ENCODE measurements at regions not wholly inside any gene's neighbourhood (a gene's known extent, or its start where the extent isn't known, plus 50 kb on each side); places are given as distances from the start of the nearest gene placed in this dataset.

DNA sequence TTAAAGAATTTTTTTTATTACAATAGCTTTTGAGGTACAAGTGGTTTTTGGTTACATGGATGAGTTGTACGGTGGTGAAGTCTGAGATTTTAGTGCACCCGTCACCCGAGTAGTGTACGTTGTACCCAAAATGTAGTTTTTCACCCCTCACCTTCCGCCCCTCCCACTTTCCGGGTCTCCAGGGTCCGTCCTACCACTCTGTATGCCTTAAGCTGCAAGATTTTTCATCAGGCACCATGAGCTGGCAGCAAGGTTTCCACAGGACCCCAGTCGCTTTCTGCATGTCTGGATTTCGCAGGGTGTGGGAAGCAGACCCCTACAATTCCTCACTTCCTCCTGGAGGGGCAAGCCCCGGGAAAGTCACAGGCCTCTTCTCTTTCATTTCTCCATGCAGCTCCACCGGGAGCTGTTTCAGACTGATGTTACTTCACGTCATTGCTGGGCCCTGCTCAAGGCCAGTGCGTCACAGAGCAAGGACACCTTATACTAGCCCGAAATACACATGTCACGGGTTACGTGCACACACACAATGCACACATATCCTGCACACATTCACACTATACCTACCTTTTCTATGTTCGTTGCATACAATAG, 179.1 kb downstream of the ZFP36L2 start:
- H3K9me3 Mint-ChIP-seq = no peaks in the 10 kb centered on the region
- H3K27me3 Mint-ChIP-seq = peaks cover 3% of the 10 kb centered on the region
- peaks cover 33% of the 10 kb centered on the region for H3K4me1 Mint-ChIP-seq (ENCODE audit: low read depth)
- H3K4me3 Mint-ChIP-seq = no peak overlapping the region
- H3K27ac Mint-ChIP-seq = peak overlapping the region; percentile 50
- H3K36me3 Mint-ChIP-seq (ENCODE audit: low read depth) = no peaks in the 10 kb centered on the region

DNA sequence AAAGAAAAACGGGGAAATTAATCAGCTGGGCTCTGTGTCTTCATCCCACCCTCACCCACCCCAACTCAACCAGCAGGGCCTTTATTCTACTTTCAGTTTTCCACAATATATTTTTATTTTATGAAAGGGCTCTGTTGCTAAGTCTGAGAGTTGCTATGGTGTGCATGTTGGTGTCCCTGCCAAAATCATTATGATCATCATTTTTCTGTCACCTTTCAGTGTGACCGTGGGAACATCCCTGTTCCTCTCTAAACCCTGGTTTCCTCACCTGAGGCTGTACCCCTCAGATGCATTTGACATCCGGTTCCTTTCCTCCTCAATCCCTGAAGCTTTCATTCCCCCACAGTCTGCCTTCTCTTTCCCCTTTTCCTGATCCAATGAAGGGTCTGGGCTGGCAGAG, 180.5 kb downstream of the ZFP36L2 start:
- H3K4me3 Mint-ChIP-seq = no peak overlapping the region
- H3K36me3 Mint-ChIP-seq (ENCODE audit: low read depth) = no peaks in the 10 kb centered on the region
- no peaks in the 10 kb centered on the region for H3K9me3 Mint-ChIP-seq
- peaks cover 20% of the 10 kb centered on the region for H3K4me1 Mint-ChIP-seq (ENCODE audit: low read depth)
- H3K27me3 Mint-ChIP-seq = no peaks in the 10 kb centered on the region
- no peak overlapping the region for H3K27ac Mint-ChIP-seq

DNA sequence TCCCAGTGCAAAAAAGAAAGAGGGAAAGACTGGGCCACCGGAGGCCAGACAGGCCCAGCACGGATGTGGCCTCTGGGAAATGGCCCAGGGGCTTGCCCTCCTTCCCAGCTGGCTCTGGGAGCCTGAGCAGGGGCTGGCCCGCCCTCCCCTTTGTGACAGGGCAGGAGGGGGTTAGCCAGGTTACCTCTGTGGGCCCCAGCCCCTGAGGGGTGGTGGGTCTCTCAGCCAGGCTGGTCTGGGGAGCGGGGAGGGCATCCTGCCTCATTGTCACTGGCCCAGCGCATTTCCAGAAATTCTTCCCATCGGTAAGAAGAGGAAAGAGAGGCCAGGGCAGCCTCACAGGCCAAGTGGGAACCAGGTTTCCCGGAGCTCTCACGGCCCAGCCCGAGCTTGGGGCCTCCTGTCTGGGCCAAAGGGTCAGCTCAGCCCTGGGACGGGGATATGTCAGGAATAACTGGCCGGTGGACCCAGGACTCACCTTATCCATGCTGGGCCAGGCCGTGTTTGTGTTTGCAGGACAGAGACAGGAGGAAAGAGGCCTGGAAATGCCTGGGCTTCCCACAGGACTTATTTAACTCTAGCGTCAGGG, 182.2 kb downstream of the ZFP36L2 start:
- Mint-ChIP-seq H3K9me3 (no peaks in the 10 kb centered on the region), H3K4me3 (no peak overlapping the region), H3K27me3 (no peaks in the 10 kb centered on the region), H3K4me1 (ENCODE audit: low read depth) (peaks cover 22% of the 10 kb centered on the region), H3K36me3 (ENCODE audit: low read depth) (no peaks in the 10 kb centered on the region), H3K27ac (no peak overlapping the region)

DNA sequence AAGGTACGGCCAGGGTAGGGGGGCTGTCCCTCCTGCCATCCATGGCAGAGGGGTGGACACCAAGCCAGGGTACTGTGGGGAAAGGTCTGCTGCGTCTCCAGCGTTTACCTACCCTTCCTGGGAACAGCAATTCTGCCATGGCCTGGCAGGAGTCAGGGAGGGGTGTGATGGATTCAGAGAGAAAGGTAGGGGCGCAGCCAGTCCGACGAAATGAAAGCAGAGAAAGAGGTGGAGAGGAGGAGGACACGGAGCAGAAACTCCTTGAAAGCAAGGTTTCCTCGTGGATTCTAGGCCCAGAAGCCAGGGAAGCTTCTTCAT, 182.9 kb downstream of the ZFP36L2 start:
- no peaks in the 10 kb centered on the region for H3K9me3 Mint-ChIP-seq
- H3K27ac Mint-ChIP-seq = no peak overlapping the region
- no peaks in the 10 kb centered on the region for H3K27me3 Mint-ChIP-seq
- H3K4me1 Mint-ChIP-seq (ENCODE audit: low read depth) = peaks cover 22% of the 10 kb centered on the region
- no peak overlapping the region for H3K4me3 Mint-ChIP-seq
- no peaks in the 10 kb centered on the region for H3K36me3 Mint-ChIP-seq (ENCODE audit: low read depth)

DNA sequence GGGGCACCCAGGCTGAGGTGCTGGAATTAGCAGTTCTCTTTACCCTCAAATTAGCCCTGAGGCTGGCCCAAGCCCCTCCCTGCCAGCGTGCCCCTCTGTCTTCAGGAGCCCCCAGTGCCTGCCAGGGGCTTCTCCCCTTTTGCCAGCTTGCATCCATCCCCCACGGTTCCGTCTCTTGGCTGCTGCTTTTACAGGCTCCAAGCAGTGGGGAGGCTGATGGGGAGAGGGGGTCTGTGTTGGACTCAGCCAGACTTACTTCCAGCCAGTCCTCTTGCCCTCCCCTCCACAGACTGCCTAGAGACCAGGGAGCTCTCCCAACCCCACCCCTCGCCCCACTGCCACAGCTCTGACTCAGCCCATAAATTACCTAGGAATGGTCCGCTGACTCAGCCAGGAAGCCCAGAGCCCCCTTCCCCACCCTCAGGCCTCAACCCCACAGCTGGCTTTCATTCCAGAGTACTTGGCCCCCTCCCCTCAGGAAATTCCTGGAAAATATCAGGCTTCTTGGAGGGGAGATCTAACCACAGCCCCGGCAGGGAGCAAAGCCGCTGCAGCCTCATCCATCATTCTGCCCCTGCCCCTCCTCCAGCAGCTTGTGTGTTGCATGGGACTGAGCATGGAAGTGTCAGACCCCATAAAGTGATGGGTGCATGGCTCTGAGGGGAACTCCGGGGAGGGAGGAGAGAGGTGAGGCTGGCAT, 184.6 kb downstream of the ZFP36L2 start:
- Mint-ChIP-seq H3K27ac (no peak overlapping the region), H3K4me1 (ENCODE audit: low read depth) (peaks cover 14% of the 10 kb centered on the region), H3K27me3 (no peaks in the 10 kb centered on the region)

DNA sequence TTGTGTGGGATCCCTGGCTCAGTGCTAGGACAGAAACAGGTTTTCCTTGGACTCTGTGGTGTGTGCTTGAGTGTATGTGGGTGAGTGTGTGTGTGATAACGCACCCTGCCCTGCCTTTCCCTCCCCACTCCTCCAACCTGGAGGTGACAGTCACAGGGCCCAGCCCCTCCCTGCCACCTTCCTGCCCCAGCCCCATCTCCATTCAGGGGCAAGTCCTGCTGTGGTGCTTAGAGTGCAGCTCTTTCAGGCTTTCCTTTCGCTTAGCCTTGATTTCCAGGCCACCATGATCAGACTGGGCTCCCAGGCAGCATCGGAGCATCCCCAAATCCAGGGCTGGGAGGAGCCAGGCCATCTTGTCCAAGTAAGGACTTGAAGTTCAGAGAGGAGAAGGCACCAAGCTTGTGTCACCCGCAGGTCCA, 185.2 kb downstream of the ZFP36L2 start:
- H3K36me3 Mint-ChIP-seq (ENCODE audit: low read depth) = no peaks in the 10 kb centered on the region

More for the DNA sequence above, 184.6 kb downstream of the ZFP36L2 start:
- Mint-ChIP-seq H3K9me3 (no peaks in the 10 kb centered on the region), H3K4me3 (no peak overlapping the region), H3K36me3 (ENCODE audit: low read depth) (no peaks in the 10 kb centered on the region)

DNA sequence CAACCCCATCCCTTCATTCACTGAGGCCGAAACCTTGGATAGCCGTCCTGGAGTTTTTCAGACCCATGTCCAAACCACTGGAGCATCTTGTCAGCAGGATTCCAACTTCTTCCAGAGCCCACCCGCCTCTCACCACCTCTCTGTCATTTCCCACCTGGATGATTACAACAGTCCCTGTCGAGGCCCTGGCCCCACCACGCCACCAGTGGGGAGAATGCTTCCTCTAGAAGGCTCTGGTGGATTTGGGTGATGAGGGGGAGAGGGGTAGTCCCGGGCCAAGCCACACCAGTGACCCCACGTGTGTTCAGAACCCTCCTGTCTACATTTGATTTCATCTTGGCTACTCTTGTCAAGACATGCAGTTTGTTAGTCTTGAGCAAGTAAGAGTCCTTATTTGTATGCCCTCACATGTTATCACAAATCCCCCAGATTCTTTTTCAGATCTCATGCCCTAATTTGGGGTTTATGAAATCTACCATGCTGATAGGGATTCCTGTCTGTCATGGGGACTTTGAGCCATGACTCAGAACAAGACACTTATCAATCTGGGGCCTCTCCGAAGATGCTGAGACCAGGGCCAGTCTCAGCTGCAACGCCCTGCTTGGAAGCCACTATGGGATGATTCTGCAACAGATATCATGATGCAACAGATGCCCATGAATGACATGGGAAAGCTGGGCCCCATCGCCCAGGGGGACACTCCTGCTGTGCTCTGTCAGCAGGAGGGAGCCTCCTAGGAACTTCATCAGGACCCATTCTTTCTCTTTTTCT, 186.1 kb downstream of the ZFP36L2 start:
- H3K36me3 Mint-ChIP-seq (ENCODE audit: low read depth) = no peaks in the 10 kb centered on the region
- no peak overlapping the region for H3K27ac Mint-ChIP-seq
- H3K4me3 Mint-ChIP-seq = no peak overlapping the region
- H3K4me1 Mint-ChIP-seq (ENCODE audit: low read depth) = peaks cover 9% of the 10 kb centered on the region
- no peaks in the 10 kb centered on the region for H3K27me3 Mint-ChIP-seq
- H3K9me3 Mint-ChIP-seq = no peaks in the 10 kb centered on the region

More for the DNA sequence above, 185.2 kb downstream of the ZFP36L2 start:
- H3K4me3 Mint-ChIP-seq = no peak overlapping the region
- no peaks in the 10 kb centered on the region for H3K9me3 Mint-ChIP-seq
- H3K27ac Mint-ChIP-seq = no peak overlapping the region
- no peaks in the 10 kb centered on the region for H3K27me3 Mint-ChIP-seq
- peaks cover 9% of the 10 kb centered on the region for H3K4me1 Mint-ChIP-seq (ENCODE audit: low read depth)

DNA sequence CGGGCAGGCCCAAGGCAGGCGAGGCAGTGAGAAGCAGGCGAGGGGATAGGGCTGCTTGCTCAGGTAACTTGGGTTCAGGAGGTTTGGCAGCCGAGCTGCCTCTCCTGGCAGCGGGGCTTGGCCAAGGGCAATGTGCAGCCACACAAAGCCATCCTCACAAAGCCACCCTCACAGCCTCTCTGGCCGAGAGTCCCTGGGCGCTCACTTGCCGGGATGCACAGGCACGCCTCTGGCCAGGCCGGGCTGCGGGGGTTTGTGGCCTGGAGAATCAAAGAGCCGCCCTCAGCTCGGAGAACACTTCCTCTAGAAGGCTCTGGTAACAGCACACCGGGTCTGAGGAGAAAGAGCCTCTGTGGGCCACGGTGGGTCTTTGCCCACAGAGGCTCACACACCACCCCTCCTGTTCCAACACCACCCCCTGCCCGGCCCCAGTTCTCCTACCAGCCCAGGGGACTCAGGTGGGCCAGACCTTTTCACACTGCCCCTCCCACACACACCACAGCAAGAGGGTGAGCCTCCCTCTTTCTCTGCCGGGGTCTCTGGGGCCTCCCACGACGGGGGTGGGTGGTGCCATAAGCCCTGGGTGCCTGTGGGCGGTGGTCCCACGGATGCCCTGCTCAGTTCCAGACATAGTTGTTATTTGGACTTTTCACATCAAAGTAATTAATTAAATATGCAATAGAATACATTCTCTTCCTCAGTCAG, 186.9 kb downstream of the ZFP36L2 start:
- H3K4me3 Mint-ChIP-seq = no peak overlapping the region
- no peak overlapping the region for H3K27ac Mint-ChIP-seq
- H3K36me3 Mint-ChIP-seq (ENCODE audit: low read depth) = no peaks in the 10 kb centered on the region
- no peaks in the 10 kb centered on the region for H3K9me3 Mint-ChIP-seq
- no peaks in the 10 kb centered on the region for H3K27me3 Mint-ChIP-seq
- peaks cover 9% of the 10 kb centered on the region for H3K4me1 Mint-ChIP-seq (ENCODE audit: low read depth)

DNA sequence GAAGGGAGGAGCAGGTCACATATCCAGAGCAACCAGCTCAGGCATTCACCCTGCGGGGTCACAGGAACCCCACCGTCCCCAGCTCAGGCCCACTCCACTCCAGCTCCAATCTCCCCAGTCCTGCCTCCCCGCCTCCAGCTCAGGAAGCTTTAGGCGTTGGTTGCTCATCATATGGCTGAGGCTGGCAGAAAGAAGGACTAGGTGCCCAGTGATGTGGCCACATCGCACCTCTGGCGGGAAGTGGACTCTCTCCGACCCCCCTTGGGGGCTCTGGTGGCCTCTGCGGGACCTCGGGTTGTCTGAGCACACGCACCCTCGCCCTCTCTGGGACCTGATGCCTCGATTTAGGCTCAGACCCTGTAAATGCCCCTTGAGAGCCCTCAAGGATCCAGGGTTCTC, 187.7 kb downstream of the ZFP36L2 start:
- Mint-ChIP-seq H3K36me3 (ENCODE audit: low read depth) (no peaks in the 10 kb centered on the region), H3K27me3 (no peaks in the 10 kb centered on the region), H3K9me3 (no peaks in the 10 kb centered on the region), H3K4me3 (no peak overlapping the region), H3K4me1 (ENCODE audit: low read depth) (peaks cover 9% of the 10 kb centered on the region), H3K27ac (no peak overlapping the region)

DNA sequence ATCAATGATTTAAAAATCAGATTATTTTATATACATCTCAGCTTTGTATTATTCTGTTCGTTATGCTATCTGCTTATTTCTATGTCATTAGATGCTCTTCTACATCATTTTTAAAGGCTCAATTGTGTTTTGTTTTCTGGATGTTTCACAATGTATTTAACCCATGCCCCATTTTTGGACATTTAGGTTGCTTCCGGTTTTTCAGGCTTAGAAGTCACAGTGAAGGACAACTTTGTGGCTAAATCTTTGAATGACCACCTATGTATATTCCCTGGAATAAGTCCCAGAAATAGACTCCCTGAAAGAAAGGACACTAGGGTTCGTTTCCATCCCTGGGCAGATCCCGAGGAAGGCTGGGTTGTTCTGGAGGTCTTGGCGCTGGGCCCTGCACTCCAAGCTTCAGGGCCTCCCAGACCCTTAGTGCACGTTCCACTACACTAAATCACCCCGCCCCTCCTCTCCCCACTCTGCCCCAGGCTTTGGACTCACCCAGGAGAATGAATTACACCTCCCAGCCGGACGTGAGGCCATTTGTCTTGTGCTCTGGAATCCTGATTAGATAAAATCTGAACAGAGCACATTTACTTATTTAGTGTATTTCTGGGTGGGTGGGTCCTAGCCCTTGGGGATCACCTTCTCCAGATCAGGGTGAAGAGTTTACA, 188.2 kb downstream of the ZFP36L2 start:
- Mint-ChIP-seq H3K4me1 (ENCODE audit: low read depth) (peaks cover 9% of the 10 kb centered on the region), H3K36me3 (ENCODE audit: low read depth) (no peaks in the 10 kb centered on the region), H3K27ac (no peak overlapping the region), H3K4me3 (no peak overlapping the region), H3K27me3 (no peaks in the 10 kb centered on the region), H3K9me3 (no peaks in the 10 kb centered on the region)

DNA sequence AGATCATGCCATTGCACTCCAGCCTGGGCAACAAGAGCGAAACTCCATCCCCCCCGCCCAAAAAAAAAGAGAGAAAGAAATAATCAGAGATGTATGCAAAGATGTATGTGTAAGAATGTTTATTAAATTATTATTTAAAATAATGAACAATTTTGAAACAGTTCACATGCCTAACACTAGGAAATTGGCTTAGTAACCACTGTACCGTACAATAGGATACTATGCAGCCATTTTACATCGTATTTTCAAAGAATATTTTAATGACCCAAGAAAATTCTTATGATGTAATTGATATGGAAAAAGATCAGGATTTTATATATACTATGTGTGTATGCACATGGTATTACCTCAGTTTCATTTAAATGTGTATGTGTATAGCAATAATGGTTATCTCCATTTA, 190.5 kb downstream of the ZFP36L2 start:
- peaks cover 21% of the 10 kb centered on the region for H3K4me1 Mint-ChIP-seq (ENCODE audit: low read depth)
- no peak overlapping the region for H3K4me3 Mint-ChIP-seq
- no peaks in the 10 kb centered on the region for H3K9me3 Mint-ChIP-seq
- no peaks in the 10 kb centered on the region for H3K27me3 Mint-ChIP-seq
- H3K27ac Mint-ChIP-seq = no peak overlapping the region
- no peaks in the 10 kb centered on the region for H3K36me3 Mint-ChIP-seq (ENCODE audit: low read depth)

DNA sequence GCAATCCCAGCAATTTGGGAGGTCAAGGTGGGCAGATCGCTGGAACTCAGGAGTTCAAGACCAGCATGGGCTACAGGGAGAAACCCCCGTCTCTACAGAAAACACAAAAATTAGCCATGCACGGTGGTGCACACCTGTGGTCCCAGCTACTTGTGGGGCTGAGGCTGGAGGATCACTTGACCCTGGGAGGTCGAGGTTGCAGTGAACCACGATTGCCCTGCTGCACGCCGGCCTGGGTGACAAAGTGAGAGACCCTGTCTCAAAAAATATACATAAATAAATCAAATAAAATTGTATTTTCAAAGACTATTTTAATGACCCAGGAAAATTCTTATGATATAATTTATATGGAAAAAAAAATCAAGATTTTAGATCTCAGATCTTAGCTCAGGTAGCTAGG, 191.5 kb downstream of the ZFP36L2 start:
- Mint-ChIP-seq H3K9me3 (no peaks in the 10 kb centered on the region), H3K4me3 (no peak overlapping the region), H3K27me3 (no peaks in the 10 kb centered on the region), H3K27ac (no peak overlapping the region), H3K4me1 (ENCODE audit: low read depth) (peaks cover 14% of the 10 kb centered on the region), H3K36me3 (ENCODE audit: low read depth) (no peaks in the 10 kb centered on the region)

DNA sequence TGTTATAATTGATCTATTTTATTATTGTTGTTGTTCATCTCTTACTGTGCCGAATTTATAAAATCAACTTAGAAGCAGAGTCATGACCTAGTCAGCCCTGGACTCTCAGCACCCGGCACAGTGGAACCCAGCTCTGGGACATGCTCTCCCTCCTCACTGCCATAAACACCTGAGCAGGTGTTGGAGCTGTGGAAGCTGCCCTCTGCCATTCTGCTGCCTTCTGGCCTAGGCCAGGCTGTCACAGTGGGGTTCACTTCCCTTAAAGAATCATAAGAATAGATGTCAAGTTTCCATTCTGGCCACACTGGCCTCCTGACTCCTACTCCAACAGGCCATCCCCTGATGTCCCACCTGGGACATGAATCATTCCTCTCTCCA, 192.2 kb downstream of the ZFP36L2 start:
- no peak overlapping the region for H3K4me3 Mint-ChIP-seq
- H3K27me3 Mint-ChIP-seq = no peaks in the 10 kb centered on the region
- H3K9me3 Mint-ChIP-seq = no peaks in the 10 kb centered on the region
- H3K36me3 Mint-ChIP-seq (ENCODE audit: low read depth) = no peaks in the 10 kb centered on the region
- peaks cover 11% of the 10 kb centered on the region for H3K4me1 Mint-ChIP-seq (ENCODE audit: low read depth)
- H3K27ac Mint-ChIP-seq = no peak overlapping the region

DNA sequence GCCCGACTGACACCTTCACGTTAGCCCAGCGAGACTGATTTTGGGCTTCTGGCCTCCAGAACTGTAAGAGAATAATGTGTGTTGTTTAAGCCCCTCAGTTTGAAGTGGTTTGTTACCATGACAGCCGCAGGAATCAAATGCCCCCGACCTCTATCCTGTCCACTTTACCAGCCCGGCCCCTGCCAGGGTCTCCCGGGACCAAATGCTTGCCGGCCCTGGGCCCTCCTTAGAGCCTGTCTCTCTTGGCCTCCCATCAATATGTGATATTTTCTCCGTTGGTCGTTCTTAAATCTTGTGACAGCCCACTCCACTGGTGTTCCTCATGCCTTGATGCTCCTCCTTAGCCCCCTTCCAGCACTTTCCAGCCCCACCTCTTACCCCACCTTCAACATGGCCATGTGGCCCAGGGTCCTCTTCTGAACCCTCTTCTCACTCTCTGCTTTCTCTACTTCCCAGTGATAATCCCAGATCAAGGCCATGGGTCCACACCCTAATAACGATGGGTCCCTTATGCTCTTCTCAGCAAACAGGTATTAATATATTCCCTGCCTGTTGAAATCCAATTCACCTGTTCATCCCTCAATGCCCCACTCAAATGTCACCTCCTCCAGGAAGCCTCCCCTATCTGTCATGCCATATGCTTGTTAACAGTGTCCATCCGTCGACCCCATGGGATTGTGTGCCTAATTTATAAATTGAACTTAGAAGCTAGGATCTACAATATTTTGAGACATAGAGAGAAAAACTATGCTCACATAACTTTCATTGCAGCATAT, 192.8 kb downstream of the ZFP36L2 start:
- H3K36me3 Mint-ChIP-seq (ENCODE audit: low read depth) = no peaks in the 10 kb centered on the region
- no peak overlapping the region for H3K4me3 Mint-ChIP-seq
- H3K4me1 Mint-ChIP-seq (ENCODE audit: low read depth) = peaks cover 11% of the 10 kb centered on the region
- H3K9me3 Mint-ChIP-seq = no peaks in the 10 kb centered on the region
- no peak overlapping the region for H3K27ac Mint-ChIP-seq
- H3K27me3 Mint-ChIP-seq = no peaks in the 10 kb centered on the region
